Naive thymus-derived CD8-positive, alpha-beta T cell (primary cell): ENCODE measurements at regions not wholly inside any gene's neighbourhood (a gene's known extent, or its start where the extent isn't known, plus 50 kb on each side); places are given as distances from the start of the nearest gene placed in this dataset.
A peak's percentile ranks its signal among the peaks of the same experiment; 100 is the strongest.

Experiments
- ATAC-seq, 2 donors: fragments of 150-1000 bp; cut with Tn5 transposase in 1 of 2; sonication (Bioruptor Pico), chemical (Tn5 transposase) in 1 of 2; 1 replicate in 1 of 2; 2 replicates in 1 of 2; pipeline ENCODE4 v1.10.0; 2021; ENCODE audit warnings: mild to moderate bottlenecking in 2 of 2, moderate library complexity in 2 of 2
- POLR2A ChIA-PET: fragments of 350-600 bp; sonication (Branson Sonifier 250); formaldehyde crosslinking; loops from one replicate; lab custom pipeline; 2021; ENCODE audit warnings: antibody characterized with exemption; lab: Charles Lee
- DNase-seq, 10 donors: peaks; one replicate each; pipeline versions ENCODE4 v3.0.0 to v3.0.0-alpha.2; 2020 to 2022
- H3K27ac Mint-ChIP-seq, 10 donors: one replicate each; pipeline ENCODE4 v1.8.0; 2020 to 2022; ENCODE audit warnings: mild to moderate bottlenecking in 10 of 10, mixed read lengths in 10 of 10, moderate library complexity in 4 of 10, inconsistent platforms in 1 of 10
- H3K27me3 Mint-ChIP-seq, 5 donors: one replicate each; pipeline ENCODE4 v1.8.0; 2021 to 2022; ENCODE audit warnings: mixed read lengths in 5 of 5
- H3K36me3 Mint-ChIP-seq, 3 donors: one replicate each; pipeline ENCODE4 v1.8.0; 2020 to 2022; ENCODE audit warnings: mixed read lengths in 3 of 3, mild to moderate bottlenecking in 2 of 3, inconsistent platforms in 1 of 3
- H3K4me1 Mint-ChIP-seq, 4 donors: one replicate each; pipeline ENCODE4 v1.8.0; 2021 to 2022; ENCODE audit warnings: mixed read lengths in 4 of 4
- H3K4me3 Mint-ChIP-seq, 10 donors: one replicate each; pipeline ENCODE4 v1.8.0; 2020 to 2022; ENCODE audit warnings: mild to moderate bottlenecking in 10 of 10, mixed read lengths in 10 of 10, moderate library complexity in 6 of 10, inconsistent platforms in 1 of 10
- H3K9me3 Mint-ChIP-seq, 9 donors: one replicate each; pipeline ENCODE4 v1.8.0; 2020 to 2022; ENCODE audit warnings: mixed read lengths in 9 of 9, mild to moderate bottlenecking in 3 of 9, inconsistent platforms in 1 of 9, moderate library complexity in 1 of 9

- no peak for DNase-seq
- no peaks in the 10 kb centered on the region for H3K27me3 Mint-ChIP-seq
- POLR2A ChIA-PET = no interaction called here
- H3K4me1 Mint-ChIP-seq = peaks cover 0 to 2% (median 0%) of the 10 kb centered on the region in 4 donors
- no peak overlapping the region for H3K27ac Mint-ChIP-seq
- H3K4me3 Mint-ChIP-seq = no peak overlapping the region
- H3K9me3 Mint-ChIP-seq = peaks cover 0 to 3% (median 0%) of the 10 kb centered on the region in 9 donors
- H3K36me3 Mint-ChIP-seq = peaks cover 0 to 6% (median 4%) of the 10 kb centered on the region in 3 donors
- ATAC-seq = no peak
These were observed 147.6 kb downstream of the SH2D1A start for GRCh38 chrX:124493984-124494383.

GRCh38 chrX:124497386-124497785 is 151.0 kb downstream of the SH2D1A start:
- Mint-ChIP-seq H3K27ac (no peak overlapping the region), H3K4me3 (no peak overlapping the region), H3K36me3 (peaks cover 0 to 4% (median 3%) of the 10 kb centered on the region in 3 donors), H3K4me1 (peaks cover 0 to 2% (median 0%) of the 10 kb centered on the region in 4 donors), H3K27me3 (no peaks in the 10 kb centered on the region), H3K9me3 (peaks cover 0 to 3% (median 0%) of the 10 kb centered on the region in 9 donors)
- DNase-seq (no peak), ATAC-seq (no peak)
- POLR2A ChIA-PET = no interaction called here

GRCh38 chrX:124501586-124501985 is 155.2 kb downstream of the SH2D1A start:
- POLR2A ChIA-PET = no interaction called here

GRCh38 chrX:124502166-124502565 is 155.8 kb downstream of the SH2D1A start:
- H3K36me3 Mint-ChIP-seq = no peaks in the 10 kb centered on the region
- peaks cover 0 to 2% (median 0%) of the 10 kb centered on the region in 4 donors for H3K4me1 Mint-ChIP-seq
- ATAC-seq = no peak
- no peaks in the 10 kb centered on the region for H3K9me3 Mint-ChIP-seq
- POLR2A ChIA-PET = no interaction called here
- H3K4me3 Mint-ChIP-seq = no peak overlapping the region
- no peak for DNase-seq
- H3K27ac Mint-ChIP-seq = peak overlapping the region in 1 of 10 donors; percentile 33
- H3K27me3 Mint-ChIP-seq = no peaks in the 10 kb centered on the region

More at GRCh38 chrX:124501586-124501985, 155.2 kb downstream of the SH2D1A start:
- ATAC-seq = no peak
- no peak overlapping the region for H3K27ac Mint-ChIP-seq
- H3K4me3 Mint-ChIP-seq = no peak overlapping the region
- no peak for DNase-seq
- no peaks in the 10 kb centered on the region for H3K27me3 Mint-ChIP-seq
- H3K36me3 Mint-ChIP-seq = peaks cover 0 to 1% (median 0%) of the 10 kb centered on the region in 3 donors
- peaks cover 0 to 1% (median 0%) of the 10 kb centered on the region in 9 donors for H3K9me3 Mint-ChIP-seq
- H3K4me1 Mint-ChIP-seq = peaks cover 0 to 2% (median 0%) of the 10 kb centered on the region in 4 donors

- no peaks in the 10 kb centered on the region for H3K9me3 Mint-ChIP-seq
- no peak overlapping the region for H3K27ac Mint-ChIP-seq
- H3K27me3 Mint-ChIP-seq = no peaks in the 10 kb centered on the region
- ATAC-seq (no peak), DNase-seq (no peak)
- H3K36me3 Mint-ChIP-seq = no peaks in the 10 kb centered on the region
- no peak overlapping the region for H3K4me3 Mint-ChIP-seq
- peaks cover 0 to 2% (median 0%) of the 10 kb centered on the region in 4 donors for H3K4me1 Mint-ChIP-seq
- POLR2A ChIA-PET = no interaction called here
These were observed 156.2 kb downstream of the SH2D1A start for GRCh38 chrX:124502599-124502998.

- Mint-ChIP-seq H3K4me3 (no peak overlapping the region), H3K27ac (no peak overlapping the region), H3K36me3 (no peaks in the 10 kb centered on the region), H3K4me1 (peaks cover 0 to 2% (median 0%) of the 10 kb centered on the region in 4 donors), H3K9me3 (no peaks in the 10 kb centered on the region), H3K27me3 (no peaks in the 10 kb centered on the region)
- DNase-seq = no peak
- no peak for ATAC-seq
- POLR2A ChIA-PET = no interaction called here
These were observed 158.0 kb downstream of the SH2D1A start for GRCh38 chrX:124504111-124504983.

GRCh38 chrX:124506066-124506465 is 159.7 kb downstream of the SH2D1A start:
- DNase-seq (no peak), ATAC-seq (no peak)
- H3K27me3 Mint-ChIP-seq = no peaks in the 10 kb centered on the region
- no peak overlapping the region for H3K4me3 Mint-ChIP-seq
- H3K4me1 Mint-ChIP-seq = peaks cover 0 to 2% (median 0%) of the 10 kb centered on the region in 4 donors
- POLR2A ChIA-PET = no interaction called here
- no peaks in the 10 kb centered on the region for H3K9me3 Mint-ChIP-seq
- H3K36me3 Mint-ChIP-seq = no peaks in the 10 kb centered on the region
- no peak overlapping the region for H3K27ac Mint-ChIP-seq

GRCh38 chrX:124507246-124507645 is 160.9 kb downstream of the SH2D1A start:
- ATAC-seq (no peak), DNase-seq (no peak)
- no peaks in the 10 kb centered on the region for H3K27me3 Mint-ChIP-seq
- no peak overlapping the region for H3K27ac Mint-ChIP-seq
- POLR2A ChIA-PET = no interaction called here
- H3K9me3 Mint-ChIP-seq = no peaks in the 10 kb centered on the region
- no peak overlapping the region for H3K4me3 Mint-ChIP-seq
- no peaks in the 10 kb centered on the region for H3K36me3 Mint-ChIP-seq
- H3K4me1 Mint-ChIP-seq = no peaks in the 10 kb centered on the region

- Mint-ChIP-seq H3K9me3 (peaks cover 0 to 12% (median 2%) of the 10 kb centered on the region in 9 donors), H3K36me3 (peaks cover 0 to 6% (median 4%) of the 10 kb centered on the region in 3 donors), H3K4me3 (no peak overlapping the region), H3K27me3 (no peaks in the 10 kb centered on the region), H3K4me1 (no peaks in the 10 kb centered on the region), H3K27ac (peak overlapping the region in 1 of 10 donors; percentile 44)
- POLR2A ChIA-PET = no interaction called here
- ATAC-seq (no peak), DNase-seq (no peak)
These were observed 172.5 kb downstream of the SH2D1A start for GRCh38 chrX:124518885-124519284.

- Mint-ChIP-seq H3K9me3 (no peaks in the 10 kb centered on the region), H3K4me1 (no peaks in the 10 kb centered on the region), H3K36me3 (peaks cover 0 to 4% (median 2%) of the 10 kb centered on the region in 3 donors), H3K27ac (no peak overlapping the region), H3K27me3 (no peaks in the 10 kb centered on the region), H3K4me3 (no peak overlapping the region)
- ATAC-seq (no peak), DNase-seq (no peak)
- POLR2A ChIA-PET = no interaction called here
These were observed 178.5 kb downstream of the SH2D1A start for GRCh38 chrX:124524852-124525251.

GRCh38 chrX:124529786-124530185 is 183.4 kb downstream of the SH2D1A start:
- Mint-ChIP-seq H3K36me3 (peaks cover 0 to 4% (median 2%) of the 10 kb centered on the region in 3 donors), H3K4me1 (no peaks in the 10 kb centered on the region), H3K4me3 (no peak overlapping the region), H3K27me3 (no peaks in the 10 kb centered on the region), H3K9me3 (no peaks in the 10 kb centered on the region), H3K27ac (peak overlapping the region in 1 of 10 donors; percentile 13)
- DNase-seq (no peak), ATAC-seq (no peak)
- POLR2A ChIA-PET = no interaction called here

- POLR2A ChIA-PET = no interaction called here
These were observed 184.4 kb downstream of the SH2D1A start for GRCh38 chrX:124530803-124531202.

GRCh38 chrX:124534536-124534935 is 188.2 kb downstream of the SH2D1A start:
- H3K9me3 Mint-ChIP-seq = no peaks in the 10 kb centered on the region
- H3K27me3 Mint-ChIP-seq = no peaks in the 10 kb centered on the region
- no peaks in the 10 kb centered on the region for H3K4me1 Mint-ChIP-seq
- DNase-seq (no peak), ATAC-seq (no peak)
- H3K36me3 Mint-ChIP-seq = peaks cover 0 to 2% (median 2%) of the 10 kb centered on the region in 3 donors
- H3K4me3 Mint-ChIP-seq = no peak overlapping the region
- H3K27ac Mint-ChIP-seq = no peak overlapping the region
- POLR2A ChIA-PET = no interaction called here

More at GRCh38 chrX:124530803-124531202, 184.4 kb downstream of the SH2D1A start:
- peaks cover 0 to 4% (median 2%) of the 10 kb centered on the region in 3 donors for H3K36me3 Mint-ChIP-seq
- no peaks in the 10 kb centered on the region for H3K4me1 Mint-ChIP-seq
- DNase-seq (no peak), ATAC-seq (no peak)
- no peak overlapping the region for H3K4me3 Mint-ChIP-seq
- no peak overlapping the region for H3K27ac Mint-ChIP-seq
- no peaks in the 10 kb centered on the region for H3K27me3 Mint-ChIP-seq
- H3K9me3 Mint-ChIP-seq = no peaks in the 10 kb centered on the region
